Hepatocyte (in vitro differentiated cells): ENCODE measurements at regions not wholly inside any gene's neighbourhood (a gene's known extent, or its start where the extent isn't known, plus 50 kb on each side); places are given as distances from the start of the nearest gene placed in this dataset.

Experiments
- DNase-seq: peaks from one replicate; pipeline ENCODE4 v3.0.0-alpha.2; 2016; ENCODE audit warnings: low spot score
- H2AFZ ChIP-seq: fragments of 200-600 bp; sonication (generic); 2 replicates; pipeline ENCODE4 v1.6.0; 2016; ENCODE audit warnings: antibody characterized with exemption, mild to moderate bottlenecking
- H3K27ac ChIP-seq: fragments of 200-600 bp; sonication (generic); 2 replicates; pipeline ENCODE4 v1.5.1; 2016; ENCODE audit warnings: mild to moderate bottlenecking
- H3K27me3 ChIP-seq: fragments of 200-600 bp; sonication (generic); 2 replicates; pipeline ENCODE4 v1.6.1; 2016
- H3K36me3 ChIP-seq: fragments of 200-600 bp; sonication (generic); replicated peaks from 2 replicates; pipeline ENCODE4 v1.5.1; 2016; ENCODE audit warnings: low read depth; ENCODE audit not compliant: insufficient read depth
- H3K4me1 ChIP-seq: fragments of 200-600 bp; sonication (generic); 2 replicates; pipeline ENCODE4 v1.5.1; 2016; ENCODE audit warnings: mild to moderate bottlenecking, moderate library complexity; ENCODE audit not compliant: insufficient read depth
- H3K4me2 ChIP-seq: fragments of 200-600 bp; sonication (generic); 2 replicates; pipeline ENCODE4 v1.6.0; 2016
- H3K4me3 ChIP-seq: fragments of 200-600 bp; sonication (generic); 2 replicates; pipeline ENCODE4 v1.5.1; 2016; ENCODE audit warnings: mild to moderate bottlenecking
- H3K79me2 ChIP-seq: fragments of 200-600 bp; sonication (generic); 2 replicates; pipeline ENCODE4 v1.6.0; 2017; ENCODE audit warnings: mild to moderate bottlenecking
- H3K9me2 ChIP-seq: fragments of 200-600 bp; sonication (generic); replicated peaks from 2 replicates; pipeline ENCODE4 v1.6.0; 2017; ENCODE audit warnings: mild to moderate bottlenecking; ENCODE audit not compliant: insufficient read depth
- H3K9me3 ChIP-seq: fragments of 200-600 bp; sonication (generic); 2 replicates; pipeline ENCODE4 v1.5.1; 2016; ENCODE audit warnings: low read depth, mild to moderate bottlenecking
- H4K20me1 ChIP-seq: fragments of 200-600 bp; sonication (generic); 2 replicates; pipeline ENCODE4 v1.6.0; 2016; ENCODE audit warnings: mild to moderate bottlenecking; ENCODE audit not compliant: insufficient read depth, poor library complexity, severe bottlenecking
- EZH2 ChIP-seq: fragments of 200-600 bp; sonication (generic); IDR thresholded peaks from 2 replicates; pipeline ENCODE4 v1.6.1; 2016; ENCODE audit warnings: antibody characterized with exemption, mild to moderate bottlenecking, borderline replicate concordance
- EZH2phosphoT487 ChIP-seq: fragments of 200-600 bp; sonication (generic); IDR thresholded peaks from one replicate; pipeline ENCODE4 v1.6.1; 2018; ENCODE audit warnings: antibody characterized with exemption, mild to moderate bottlenecking, low read depth, moderate library complexity; ENCODE audit not compliant: unreplicated experiment, severe bottlenecking
- WGBS: methylation state at CpG from one replicate; pipeline ENCODE4 v1.1.6; 2016; ENCODE audit warnings: low lambda C conversion rate; ENCODE audit errors: missing lambda C conversion rate; 5-methylcytosine and 5-hydroxymethylcytosine counted together
- TF ChIP-seq, protein P1 (sequence below): fragments of 200-600 bp; sonication (generic); IDR thresholded peaks from 2 replicates; pipeline ENCODE4 v1.5.1; 2016; ENCODE audit warnings: antibody characterized with exemption, mild to moderate bottlenecking; ENCODE audit not compliant: poor library complexity

DNA sequence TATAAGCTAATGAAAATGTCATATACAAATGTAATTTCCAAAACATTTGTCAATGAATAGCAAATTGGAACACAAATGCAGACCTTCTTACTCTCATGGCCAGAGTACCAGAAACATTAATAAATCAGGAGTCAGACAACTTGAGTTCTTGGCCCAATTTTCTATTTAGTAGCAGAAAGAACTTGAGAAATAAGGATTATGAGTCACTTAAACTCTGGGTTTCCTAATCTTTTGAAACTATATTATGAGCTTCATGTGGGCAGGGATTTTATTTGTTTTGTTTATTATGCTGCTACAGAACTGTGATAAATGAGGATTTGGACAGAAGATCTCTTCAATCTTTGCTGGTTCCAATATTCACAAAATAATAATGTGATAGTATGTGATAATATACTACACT is 686.7 kb downstream of the NR4A2 start:
- DNase-seq = no peak
- Histone ChIP-seq H4K20me1 (no peaks in the 10 kb centered on the region), H3K4me2 (no peak overlapping the region), H3K79me2 (no peaks in the 10 kb centered on the region), H2AFZ (no peak overlapping the region), H3K36me3 (no peaks in the 10 kb centered on the region), H3K9me2 (no peaks in the 10 kb centered on the region), H3K9me3 (no peaks in the 10 kb centered on the region), H3K27ac (no peak overlapping the region), H3K4me1 (no peaks in the 10 kb centered on the region), H3K4me3 (no peak overlapping the region), H3K27me3 (no peaks in the 10 kb centered on the region)
- TF ChIP-seq EZH2phosphoT487 = no peak
- TF ChIP-seq EZH2 = no peak
- TF ChIP-seq, protein P1, sequence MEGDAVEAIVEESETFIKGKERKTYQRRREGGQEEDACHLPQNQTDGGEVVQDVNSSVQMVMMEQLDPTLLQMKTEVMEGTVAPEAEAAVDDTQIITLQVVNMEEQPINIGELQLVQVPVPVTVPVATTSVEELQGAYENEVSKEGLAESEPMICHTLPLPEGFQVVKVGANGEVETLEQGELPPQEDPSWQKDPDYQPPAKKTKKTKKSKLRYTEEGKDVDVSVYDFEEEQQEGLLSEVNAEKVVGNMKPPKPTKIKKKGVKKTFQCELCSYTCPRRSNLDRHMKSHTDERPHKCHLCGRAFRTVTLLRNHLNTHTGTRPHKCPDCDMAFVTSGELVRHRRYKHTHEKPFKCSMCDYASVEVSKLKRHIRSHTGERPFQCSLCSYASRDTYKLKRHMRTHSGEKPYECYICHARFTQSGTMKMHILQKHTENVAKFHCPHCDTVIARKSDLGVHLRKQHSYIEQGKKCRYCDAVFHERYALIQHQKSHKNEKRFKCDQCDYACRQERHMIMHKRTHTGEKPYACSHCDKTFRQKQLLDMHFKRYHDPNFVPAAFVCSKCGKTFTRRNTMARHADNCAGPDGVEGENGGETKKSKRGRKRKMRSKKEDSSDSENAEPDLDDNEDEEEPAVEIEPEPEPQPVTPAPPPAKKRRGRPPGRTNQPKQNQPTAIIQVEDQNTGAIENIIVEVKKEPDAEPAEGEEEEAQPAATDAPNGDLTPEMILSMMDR = no peak

DNA sequence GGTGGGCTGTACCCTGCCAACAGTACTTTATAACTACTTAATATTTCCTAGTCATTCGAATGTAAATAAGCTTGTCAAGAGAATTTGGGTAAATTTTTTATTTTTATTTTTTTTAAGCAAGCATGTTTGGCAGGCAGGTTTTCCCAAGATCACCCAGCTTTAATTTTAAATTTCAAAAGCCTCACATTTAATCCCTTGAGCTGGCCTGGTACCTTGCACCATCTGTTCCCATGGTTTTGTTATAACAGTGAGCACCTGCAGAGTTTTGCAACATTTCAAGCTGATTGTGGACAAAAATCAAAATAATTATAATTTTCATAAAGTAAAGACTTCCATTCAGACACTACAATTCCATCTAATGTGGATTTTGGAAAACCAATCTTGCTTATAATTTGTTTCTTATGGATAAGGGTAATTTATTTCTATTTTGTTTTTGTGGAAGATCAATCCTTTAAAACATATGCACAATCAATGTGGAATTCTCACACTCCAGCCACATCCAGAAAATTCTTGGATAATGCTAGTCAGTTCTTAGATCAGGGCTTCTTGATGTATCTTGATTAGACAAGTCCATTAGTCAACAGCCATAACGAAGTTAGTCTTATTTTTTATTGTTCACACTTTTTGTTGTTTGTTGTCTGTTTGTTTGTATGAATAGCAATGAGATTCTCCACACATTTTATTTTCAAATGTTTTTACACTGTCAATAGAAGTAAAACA is 689.3 kb downstream of the NR4A2 start:
- H3K4me1 ChIP-seq = no peaks in the 10 kb centered on the region
- no peaks in the 10 kb centered on the region for H3K36me3 ChIP-seq
- no peak overlapping the region for H2AFZ ChIP-seq
- no peaks in the 10 kb centered on the region for H3K9me3 ChIP-seq
- DNase-seq = no peak
- TF ChIP-seq EZH2phosphoT487 (no peak), EZH2 (no peak)
- TF ChIP-seq, protein P1 = no peak
- no peak overlapping the region for H3K4me2 ChIP-seq
- H3K79me2 ChIP-seq = no peaks in the 10 kb centered on the region
- no peak overlapping the region for H3K27ac ChIP-seq
- no peaks in the 10 kb centered on the region for H4K20me1 ChIP-seq
- no peak overlapping the region for H3K4me3 ChIP-seq
- WGBS = 83% methylated on average over 2 of the region's 2 CpGs
- H3K27me3 ChIP-seq = no peaks in the 10 kb centered on the region
- H3K9me2 ChIP-seq = no peaks in the 10 kb centered on the region

DNA sequence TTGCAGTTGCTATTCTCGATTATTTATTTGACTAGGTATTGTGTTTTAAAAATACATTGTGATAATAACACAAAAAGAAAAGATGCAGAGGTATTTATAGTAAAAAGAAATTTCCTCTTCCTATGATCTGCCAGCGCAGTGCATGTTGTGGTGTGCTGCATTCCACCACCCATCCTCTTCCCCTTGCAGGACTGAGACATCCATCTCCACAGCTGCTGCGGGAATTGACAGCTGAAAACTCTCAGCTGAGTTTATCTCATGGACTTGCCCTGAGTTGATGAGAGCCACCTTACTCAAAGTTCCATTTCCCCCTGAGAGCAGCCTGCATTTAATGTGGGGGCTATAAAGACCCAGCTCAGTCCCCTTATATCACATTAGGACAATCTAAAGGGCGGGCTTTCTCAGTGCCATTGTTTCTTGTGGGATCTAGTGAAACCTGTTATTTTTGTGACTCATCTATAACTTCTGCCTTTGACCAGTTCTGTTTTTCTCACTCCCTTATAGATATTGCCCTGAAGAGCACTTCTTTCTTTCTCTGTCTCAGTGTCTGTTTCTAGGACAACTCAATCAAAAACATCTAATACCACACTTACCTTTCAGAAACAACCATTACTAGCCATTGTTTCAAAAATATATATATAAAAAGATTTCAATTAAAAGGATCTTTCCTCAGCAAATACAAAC is 698.5 kb downstream of the NR4A2 start:
- TF ChIP-seq, protein P1 = no peak
- TF ChIP-seq EZH2phosphoT487 (no peak), EZH2 (no peak)
- 83% methylated on average over 4 of the region's 4 CpGs for WGBS
- Histone ChIP-seq H2AFZ (no peak overlapping the region), H3K36me3 (no peaks in the 10 kb centered on the region), H3K4me2 (no peak overlapping the region), H3K9me3 (no peaks in the 10 kb centered on the region), H3K4me3 (no peak overlapping the region), H3K79me2 (no peaks in the 10 kb centered on the region), H4K20me1 (no peaks in the 10 kb centered on the region), H3K27me3 (no peaks in the 10 kb centered on the region), H3K4me1 (no peaks in the 10 kb centered on the region), H3K9me2 (no peaks in the 10 kb centered on the region), H3K27ac (no peak overlapping the region)
- DNase-seq = no peak
